GM19324 (cell line): ENCODE measurements at regions not wholly inside any gene's neighbourhood (a gene's known extent, or its start where the extent isn't known, plus 50 kb on each side); places are given as distances from the start of the nearest gene placed in this dataset.

Source experiments
- ATAC-seq: cut with Tn5 transposase; IDR thresholded peaks from one replicate; pipeline ENCODE4 v1.9.1; 2021; ENCODE audit warnings: mild to moderate bottlenecking, moderate library complexity; ENCODE audit not compliant: unreplicated experiment, low FRiP score

DNA sequence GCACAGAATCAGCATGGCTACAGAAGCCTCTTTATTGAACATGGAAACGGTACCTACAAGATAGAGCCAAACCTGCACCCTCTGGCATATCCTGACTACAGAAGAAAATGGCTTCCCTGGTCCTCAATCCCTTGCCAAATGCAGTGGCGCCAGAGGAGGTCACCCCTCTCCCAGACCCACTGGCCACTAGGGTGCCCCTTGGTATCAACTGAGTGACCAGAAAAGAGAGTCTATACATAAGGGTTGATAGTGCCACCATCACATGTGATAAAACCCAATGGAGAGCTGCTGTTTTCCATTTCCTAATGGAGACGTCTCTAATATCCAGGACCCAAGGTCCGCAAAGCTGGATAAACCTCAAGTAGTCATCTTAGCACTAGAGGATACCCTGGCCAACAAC is 52.7 kb upstream of the ALK start:
- no peak for ATAC-seq

- no peak for ATAC-seq
These were observed 55.9 kb upstream of the ALK start for GRCh38 chr2:29977284-29977683.

GRCh38 chr2:29981402-29981801 is 60.0 kb upstream of the ALK start:
- ATAC-seq = no peak

- no peak for ATAC-seq
These were observed 61.9 kb upstream of the ALK start for GRCh38 chr2:29983308-29983707.

DNA sequence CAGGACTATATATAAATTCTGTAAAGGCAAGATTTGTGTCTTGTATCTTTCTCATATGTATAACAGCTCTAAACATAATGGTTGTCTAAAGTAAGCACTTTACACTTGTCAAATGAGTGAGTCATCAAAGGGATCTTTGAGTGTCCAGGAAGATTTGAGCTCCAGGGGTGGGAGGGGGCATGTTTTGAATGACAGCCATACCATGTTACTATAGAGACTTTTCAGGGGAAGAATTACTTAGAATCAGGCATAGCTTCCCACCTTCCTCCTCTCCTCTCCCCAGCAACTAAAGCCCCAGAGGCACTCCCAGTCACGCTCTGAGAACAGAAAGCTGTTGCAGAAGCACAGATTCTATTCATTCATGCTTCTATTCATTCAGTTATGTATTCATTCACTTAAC is 65.8 kb upstream of the ALK start:
- no peak for ATAC-seq

DNA sequence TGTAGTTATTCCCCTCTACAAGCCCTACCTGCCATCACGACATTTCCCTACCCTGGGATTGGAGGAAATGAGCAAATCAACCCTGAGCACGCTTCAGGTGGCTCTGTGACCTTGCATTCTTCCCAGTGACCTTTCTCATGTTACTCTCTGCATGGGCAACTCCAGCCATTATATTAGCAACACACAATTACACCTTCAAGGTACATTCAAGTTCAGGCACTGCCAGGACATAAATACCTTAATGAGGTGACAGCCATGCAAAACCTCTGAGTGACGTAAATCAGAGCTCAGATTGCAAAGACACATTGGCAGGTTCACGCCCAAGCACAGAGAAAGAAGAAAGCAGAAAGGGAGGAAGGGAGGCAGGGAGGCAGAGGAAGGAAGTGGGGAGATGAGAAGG is 68.7 kb upstream of the ALK start:
- ATAC-seq = no peak

GRCh38 chr2:29991086-29991485 is 69.7 kb upstream of the ALK start:
- no peak for ATAC-seq

GRCh38 chr2:29995241-29995640 is 73.9 kb upstream of the ALK start:
- ATAC-seq = no peak

DNA sequence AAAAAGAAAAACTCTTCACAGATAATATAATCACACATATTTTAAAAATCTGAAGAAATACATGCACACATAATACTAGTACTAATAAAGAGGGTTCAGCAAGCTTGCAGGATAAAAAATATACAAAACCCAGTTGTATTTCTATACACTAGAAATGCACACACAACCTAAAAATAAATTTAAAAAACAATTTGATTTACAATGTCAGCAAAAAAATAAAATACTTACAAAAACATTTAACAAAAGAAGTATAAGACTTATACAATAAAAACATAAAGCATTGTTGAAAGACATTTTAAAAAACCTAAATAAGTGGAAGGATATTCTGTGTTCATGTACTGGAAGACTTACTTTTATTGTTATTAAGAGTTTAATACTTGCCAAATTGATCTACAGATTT is 81.7 kb upstream of the ALK start:
- no peak for ATAC-seq

DNA sequence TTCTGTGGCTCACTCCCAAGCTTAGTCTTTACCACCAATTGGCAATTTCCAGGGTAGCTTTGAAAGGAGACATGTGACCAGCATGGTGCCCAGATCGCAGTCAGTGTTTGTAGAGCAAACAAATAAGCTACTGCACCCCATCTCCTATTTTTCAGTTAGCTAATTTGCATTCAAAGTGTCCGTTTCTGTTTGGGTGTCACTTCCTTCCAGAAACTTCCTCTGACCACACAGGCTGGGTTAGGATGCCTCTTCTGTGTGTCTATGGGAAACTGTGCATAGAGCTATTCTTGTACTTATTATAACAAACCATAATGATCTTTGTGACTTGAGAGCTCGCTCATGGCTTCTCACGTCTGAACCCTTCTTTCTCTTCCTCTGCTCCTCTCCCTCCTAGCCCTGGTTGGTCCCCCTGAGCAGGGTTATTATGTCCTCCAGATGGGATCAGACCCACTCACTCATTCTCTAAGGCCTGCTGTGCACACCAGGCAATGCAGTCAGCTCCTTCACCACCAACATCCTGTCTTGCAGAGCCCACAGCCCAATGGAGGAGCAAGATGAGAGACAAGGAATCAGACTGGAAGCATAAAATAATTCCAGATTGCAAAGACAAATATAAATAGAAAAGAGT is 101.2 kb upstream of the ALK start:
- ATAC-seq = peak; percentile 84

- no peak for ATAC-seq
These were observed 102.9 kb upstream of the ALK start for GRCh38 chr2:30024281-30024680.

GRCh38 chr2:30026091-30027055 is 105.0 kb upstream of the ALK start:
- ATAC-seq = no peak

DNA sequence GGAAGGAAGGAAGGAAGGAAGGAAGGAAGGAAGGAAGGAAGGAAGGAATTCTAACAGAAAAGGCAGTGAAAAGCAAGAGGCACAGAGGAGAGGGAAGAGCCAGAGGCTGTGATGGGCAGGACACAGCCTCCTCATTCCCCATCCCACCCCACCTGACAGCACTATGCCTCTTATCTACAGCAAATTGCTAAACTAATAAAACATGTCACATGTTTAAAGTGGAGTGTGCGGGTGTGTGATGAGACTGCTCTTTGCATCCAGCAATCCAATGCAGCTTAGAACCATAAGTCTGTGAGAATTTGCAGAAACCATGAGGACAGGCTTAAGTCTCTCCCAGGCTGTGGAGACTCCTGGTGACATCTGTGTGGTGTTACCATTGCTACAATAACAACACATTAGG is 108.4 kb upstream of the ALK start:
- no peak for ATAC-seq

- no peak for ATAC-seq
These were observed 109.0 kb upstream of the ALK start for GRCh38 chr2:30030361-30030760.

- ATAC-seq = no peak
These were observed 109.8 kb upstream of the ALK start for GRCh38 chr2:30031184-30031583.

DNA sequence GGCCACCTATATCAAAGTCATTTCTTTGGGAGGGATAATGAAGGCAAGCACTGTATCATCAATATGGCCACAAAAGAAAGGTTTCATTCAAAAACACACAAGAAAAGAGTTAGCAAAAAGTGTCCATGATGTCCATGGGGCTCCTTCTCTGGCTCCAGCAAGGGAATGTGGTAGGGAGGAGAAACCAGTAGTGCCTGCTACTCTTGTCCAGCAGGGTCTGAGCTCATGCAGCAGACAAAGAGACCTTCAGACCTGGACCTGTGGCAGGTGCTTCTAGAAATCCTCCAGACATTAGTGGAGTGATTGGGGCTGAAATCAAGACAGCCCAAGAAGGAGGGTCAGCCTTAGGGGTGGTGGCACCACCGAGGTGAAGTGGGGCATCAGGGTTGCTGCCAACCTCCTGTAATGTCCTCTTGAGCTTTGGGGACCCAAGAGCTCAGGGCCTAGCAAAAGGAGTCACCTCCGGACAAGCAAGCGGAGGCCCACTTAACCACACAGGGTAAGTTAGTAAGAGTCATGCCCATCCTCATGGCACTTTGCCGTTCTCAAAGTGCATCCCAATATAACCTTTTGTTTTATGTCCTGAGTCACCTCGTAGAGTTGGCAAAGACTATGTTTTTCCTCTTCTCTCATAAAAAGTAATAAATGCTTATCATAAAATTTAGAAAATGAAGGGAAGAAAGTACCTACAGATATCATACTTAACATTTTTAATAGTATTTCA is 112.6 kb upstream of the YPEL5 start:
- ATAC-seq = no peak

GRCh38 chr2:30037016-30037415 is 109.8 kb upstream of the YPEL5 start:
- no peak for ATAC-seq

GRCh38 chr2:30038419-30038818 is 108.4 kb upstream of the YPEL5 start:
- no peak for ATAC-seq

GRCh38 chr2:30039101-30039500 is 107.7 kb upstream of the YPEL5 start:
- ATAC-seq = no peak

DNA sequence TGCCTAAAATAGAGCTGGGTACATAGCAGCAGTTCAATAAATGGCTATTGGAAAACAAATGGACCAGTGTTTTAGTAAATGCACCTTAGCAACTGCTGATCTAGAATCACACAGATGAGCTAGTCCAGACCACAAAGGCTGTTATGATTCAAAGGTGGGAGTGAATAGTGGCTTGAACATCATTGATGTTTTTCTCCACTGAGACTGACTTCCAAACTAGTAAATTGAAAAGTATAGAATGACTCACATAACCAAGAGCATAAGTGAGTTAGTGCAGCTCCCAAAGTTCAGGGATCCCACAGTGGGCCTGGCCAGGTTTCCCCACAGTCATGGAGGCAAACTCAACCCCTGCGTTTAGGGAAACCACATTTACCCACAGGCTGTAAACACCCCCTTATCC is 106.7 kb upstream of the YPEL5 start:
- no peak for ATAC-seq

DNA sequence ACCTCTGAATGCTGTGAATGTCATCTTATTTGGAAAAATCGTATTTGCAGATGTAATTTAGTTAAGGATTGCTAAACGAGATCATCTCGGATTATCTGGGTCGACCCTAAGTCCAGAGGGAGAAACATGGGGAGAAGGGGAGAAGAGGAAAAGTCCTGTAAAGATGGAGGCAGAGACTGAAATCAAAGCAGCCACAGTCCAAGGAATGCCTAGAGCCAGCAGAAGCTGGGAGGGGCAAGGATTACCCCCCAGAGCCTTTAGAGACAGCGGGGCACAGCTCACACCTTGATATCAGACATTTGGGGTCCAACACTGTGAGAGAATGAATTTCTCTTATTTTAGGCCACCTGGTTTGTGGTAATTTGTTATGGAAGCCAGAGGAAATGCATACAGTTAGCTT is 104.9 kb upstream of the YPEL5 start:
- no peak for ATAC-seq
